ENCODE measurements at regions not wholly inside any gene's neighbourhood (a gene's known extent, or its start where the extent isn't known, plus 50 kb on each side); places are given as distances from the start of the nearest gene placed in this dataset.

DNA sequence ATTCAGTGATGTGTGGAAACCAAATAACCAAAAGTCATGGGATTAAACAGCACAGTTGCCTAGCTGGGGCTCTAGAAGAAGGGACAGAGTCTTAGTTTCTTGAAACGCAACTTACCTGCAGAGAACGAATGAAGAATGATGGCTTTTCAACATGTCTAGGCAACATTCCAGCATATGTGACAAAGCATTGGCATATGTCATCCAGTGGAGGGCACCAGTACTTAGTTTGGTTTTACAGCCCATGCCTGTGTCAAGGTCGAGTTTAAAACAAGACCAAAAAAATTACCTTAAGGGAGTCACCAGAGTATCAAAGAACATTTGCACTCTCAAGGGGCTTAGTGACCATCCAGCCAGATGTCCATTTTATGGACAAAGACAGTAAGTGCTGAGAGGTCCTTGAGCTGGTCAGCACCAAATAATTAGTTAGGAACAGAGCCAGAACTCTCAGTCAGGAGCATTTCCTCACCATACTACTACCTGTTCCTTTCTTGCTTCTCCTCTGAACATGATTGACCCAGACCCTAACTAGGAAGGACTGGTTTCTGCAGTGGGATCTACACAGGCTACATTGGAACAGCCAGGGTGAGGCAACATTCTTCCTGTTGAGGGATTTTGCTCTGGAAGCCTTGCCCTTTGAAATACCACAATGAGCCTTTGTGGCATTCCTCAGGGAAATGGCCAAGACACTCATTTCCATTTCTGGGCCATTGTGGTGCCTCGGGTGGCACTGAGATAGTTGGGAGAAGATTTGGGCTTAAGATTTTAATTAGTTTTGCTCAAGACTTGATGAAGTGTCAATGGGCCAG, 75.4 kb upstream of the ANKH start:
- H3K27ac ChIP-seq (replicated peaks in 1 of 4): no peak overlapping the region
- WGBS: 64% methylated on average over 4 of the region's 4 CpGs
- H3K9me3 ChIP-seq: no peaks in the 10 kb centered on the region

DNA sequence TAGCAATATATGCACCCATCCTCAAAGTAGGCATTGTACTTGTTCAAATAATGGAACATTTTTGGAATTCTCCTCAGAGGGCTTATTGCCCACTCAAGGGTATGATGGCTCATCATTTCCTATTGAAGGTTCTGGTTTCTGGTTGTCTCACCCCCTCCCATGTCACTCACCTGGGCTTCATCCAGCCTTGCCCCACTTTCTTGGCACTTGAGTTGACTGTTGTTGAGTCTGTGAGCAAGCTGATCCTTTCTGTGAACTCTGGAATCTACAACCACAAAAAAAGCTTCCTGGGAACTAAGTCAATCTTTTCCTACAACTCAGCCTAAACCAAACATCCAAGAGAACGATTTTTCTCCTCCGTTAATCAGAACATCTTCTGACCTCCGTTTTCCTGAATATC, 73.9 kb upstream of the ANKH start:
- intact Hi-C loops (cut with DNase I): no loop called here
- WGBS: 85% methylated on average over 3 of the region's 3 CpGs

More for the DNA sequence above, 75.4 kb upstream of the ANKH start:
- no peaks in the 10 kb centered on the region for H3K4me1 ChIP-seq
- no peak for TF ChIP-seq POLR2AphosphoS5 (IDR thresholded peaks at IDR 0.05)
- no peak for TF ChIP-seq POLR2A (IDR thresholded peaks at IDR 0.05; ENCODE audit: low read depth)
- TF ChIP-seq, protein P1, sequence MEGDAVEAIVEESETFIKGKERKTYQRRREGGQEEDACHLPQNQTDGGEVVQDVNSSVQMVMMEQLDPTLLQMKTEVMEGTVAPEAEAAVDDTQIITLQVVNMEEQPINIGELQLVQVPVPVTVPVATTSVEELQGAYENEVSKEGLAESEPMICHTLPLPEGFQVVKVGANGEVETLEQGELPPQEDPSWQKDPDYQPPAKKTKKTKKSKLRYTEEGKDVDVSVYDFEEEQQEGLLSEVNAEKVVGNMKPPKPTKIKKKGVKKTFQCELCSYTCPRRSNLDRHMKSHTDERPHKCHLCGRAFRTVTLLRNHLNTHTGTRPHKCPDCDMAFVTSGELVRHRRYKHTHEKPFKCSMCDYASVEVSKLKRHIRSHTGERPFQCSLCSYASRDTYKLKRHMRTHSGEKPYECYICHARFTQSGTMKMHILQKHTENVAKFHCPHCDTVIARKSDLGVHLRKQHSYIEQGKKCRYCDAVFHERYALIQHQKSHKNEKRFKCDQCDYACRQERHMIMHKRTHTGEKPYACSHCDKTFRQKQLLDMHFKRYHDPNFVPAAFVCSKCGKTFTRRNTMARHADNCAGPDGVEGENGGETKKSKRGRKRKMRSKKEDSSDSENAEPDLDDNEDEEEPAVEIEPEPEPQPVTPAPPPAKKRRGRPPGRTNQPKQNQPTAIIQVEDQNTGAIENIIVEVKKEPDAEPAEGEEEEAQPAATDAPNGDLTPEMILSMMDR (IDR thresholded peaks at IDR 0.05): peak in 1 of 3 experiments; percentile 25
- TF ChIP-seq EP300 (IDR thresholded peaks at IDR 0.05): no peak
- no peaks in the 10 kb centered on the region for H3K36me3 ChIP-seq
- DNase-seq (ENCODE audit: extremely low spot score): no peak
- intact Hi-C loops (cut with DNase I): no loop called here
- no peak overlapping the region for H3K4me3 ChIP-seq
- no peaks in the 10 kb centered on the region for H3K27me3 ChIP-seq

DNA sequence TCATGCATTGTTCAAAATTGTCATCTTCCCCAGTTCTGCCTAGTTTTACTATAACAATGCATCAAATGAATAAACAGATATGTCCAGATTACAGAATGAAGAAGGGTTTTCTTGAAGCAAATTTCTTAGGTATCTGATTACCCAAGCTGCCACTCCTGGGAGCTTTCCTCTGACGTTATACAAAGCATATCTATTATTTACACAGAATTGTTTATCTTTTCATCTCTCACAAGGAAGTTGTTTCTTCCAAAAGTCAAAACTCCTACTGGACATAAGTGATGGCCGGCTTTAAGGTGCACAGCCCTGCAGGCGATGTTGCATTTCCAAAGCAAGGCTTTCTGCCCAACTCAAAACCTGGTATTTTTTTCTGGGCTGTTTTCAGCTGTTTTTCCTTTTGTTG, 73.4 kb upstream of the ANKH start:
- H3K4me1 ChIP-seq: no peaks in the 10 kb centered on the region
- H3K4me3 ChIP-seq: no peak overlapping the region
- H3K27ac ChIP-seq (replicated peaks in 1 of 4): no peak overlapping the region
- H3K27me3 ChIP-seq: peaks cover 0 to 4% (median 0%) of the 10 kb centered on the region in 4 donors
- no peak for TF ChIP-seq POLR2AphosphoS5 (IDR thresholded peaks at IDR 0.05)
- H3K36me3 ChIP-seq: no peaks in the 10 kb centered on the region
- no peaks in the 10 kb centered on the region for H3K9me3 ChIP-seq
- intact Hi-C loops (cut with DNase I): no loop called here
- 50% methylated on average over 3 of the region's 3 CpGs for WGBS
- DNase-seq (ENCODE audit: extremely low spot score): no peak

More for the DNA sequence above, 73.9 kb upstream of the ANKH start:
- Histone ChIP-seq H3K27ac (replicated peaks in 1 of 4) (no peak overlapping the region), H3K4me1 (no peaks in the 10 kb centered on the region), H3K27me3 (peaks cover 0 to 4% (median 0%) of the 10 kb centered on the region in 4 donors), H3K4me3 (no peak overlapping the region), H3K36me3 (no peaks in the 10 kb centered on the region), H3K9me3 (no peaks in the 10 kb centered on the region)
- no peak for TF ChIP-seq EP300 (IDR thresholded peaks at IDR 0.05)
- DNase-seq (ENCODE audit: extremely low spot score): no peak

DNA sequence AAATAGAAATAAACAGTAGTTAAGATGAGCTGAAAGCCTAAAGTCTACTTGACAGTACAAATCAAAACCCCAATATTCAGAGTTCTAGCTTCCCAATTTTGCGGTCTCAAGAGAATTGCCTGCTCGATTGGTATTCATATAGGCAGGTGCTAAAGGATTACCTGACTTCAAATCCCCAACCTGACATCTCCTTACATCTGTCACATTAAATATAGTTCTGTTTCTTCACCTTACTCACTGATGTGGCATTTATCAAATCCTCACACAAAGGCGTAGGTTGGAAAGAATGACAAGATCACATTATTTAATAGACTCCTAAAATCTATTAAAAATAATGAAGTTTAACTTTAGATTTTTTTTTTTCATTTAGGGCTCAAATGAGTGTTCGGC, 72.8 kb upstream of the ANKH start:
- intact Hi-C loops (cut with DNase I): no loop called here

DNA sequence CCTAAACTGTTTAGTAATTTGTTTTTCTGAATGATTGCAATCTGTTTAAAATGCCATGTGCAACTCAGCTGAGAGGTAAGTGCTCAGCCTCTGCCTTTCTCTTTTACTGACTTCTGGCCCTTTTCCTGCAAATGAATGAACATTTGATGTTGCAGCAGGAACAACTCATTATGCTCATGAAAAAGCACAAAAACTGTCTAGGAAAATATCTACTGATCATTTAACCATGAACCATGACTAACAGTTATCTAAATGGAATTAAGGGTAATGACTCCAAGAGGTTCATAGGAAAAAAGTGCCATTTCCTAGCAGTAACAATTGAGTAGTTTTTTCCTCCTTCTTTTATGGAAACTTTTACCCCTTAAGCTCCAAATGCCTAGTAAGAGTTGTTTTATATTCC, 70.6 kb upstream of the ANKH start:
- H3K36me3 ChIP-seq: no peaks in the 10 kb centered on the region
- intact Hi-C loops (cut with DNase I): no loop called here
- H3K9me3 ChIP-seq: no peaks in the 10 kb centered on the region
- no peak overlapping the region for H3K4me3 ChIP-seq
- no peak overlapping the region for H3K27ac ChIP-seq (replicated peaks in 1 of 4)
- H3K4me1 ChIP-seq: no peaks in the 10 kb centered on the region
- H3K27me3 ChIP-seq: peaks cover 0 to 4% (median 0%) of the 10 kb centered on the region in 4 donors
- no peak for DNase-seq (ENCODE audit: extremely low spot score)
- no peak for TF ChIP-seq POLR2AphosphoS5 (IDR thresholded peaks at IDR 0.05)
- no peak for TF ChIP-seq POLR2A (IDR thresholded peaks at IDR 0.05; ENCODE audit: low read depth)
- TF ChIP-seq EP300 (IDR thresholded peaks at IDR 0.05): no peak
- TF ChIP-seq, protein P1 (IDR thresholded peaks at IDR 0.05): no peak

More for the DNA sequence above, 72.8 kb upstream of the ANKH start:
- TF ChIP-seq EP300 (IDR thresholded peaks at IDR 0.05): no peak
- TF ChIP-seq, protein P1 (IDR thresholded peaks at IDR 0.05): no peak
- TF ChIP-seq POLR2A (IDR thresholded peaks at IDR 0.05; ENCODE audit: low read depth): no peak
- TF ChIP-seq POLR2AphosphoS5 (IDR thresholded peaks at IDR 0.05): no peak
- 86% methylated on average over 4 of the region's 4 CpGs for WGBS
- Histone ChIP-seq H3K36me3 (no peaks in the 10 kb centered on the region), H3K27ac (replicated peaks in 1 of 4) (no peak overlapping the region), H3K4me1 (no peaks in the 10 kb centered on the region), H3K4me3 (no peak overlapping the region), H3K9me3 (no peaks in the 10 kb centered on the region), H3K27me3 (peaks cover 0 to 4% (median 0%) of the 10 kb centered on the region in 4 donors)
- DNase-seq (ENCODE audit: extremely low spot score): no peak

All from esophagus muscularis mucosa (tissue), 4 donors.